ENCODE measurements at regions not wholly inside any gene's neighbourhood (a gene's known extent, or its start where the extent isn't known, plus 50 kb on each side); places are given as distances from the start of the nearest gene placed in this dataset.

- no peak overlapping the region for H3K27ac ChIP-seq
- no peaks in the 10 kb centered on the region for H3K9me3 ChIP-seq
- no peaks in the 10 kb centered on the region for H3K27me3 ChIP-seq
- no peaks in the 10 kb centered on the region for H3K36me3 ChIP-seq
- TF ChIP-seq EP300 (IDR thresholded peaks at IDR 0.05; ENCODE audit: low read depth) = no peak
- no peak for TF ChIP-seq POLR2AphosphoS5 (IDR thresholded peaks at IDR 0.05)
- TF ChIP-seq CTCF (IDR thresholded peaks at IDR 0.05) = no peak
- no peak for TF ChIP-seq POLR2A (IDR thresholded peaks at IDR 0.05)
- no peaks in the 10 kb centered on the region for H3K4me1 ChIP-seq
- intact Hi-C loops (cut with DNase I; ENCODE audit: low total_unique reads) (no loop called here), in situ Hi-C loops (cut with MboI; ENCODE audit: low pct_ligation_motif_present in 1 of 4, low pct_unique_long_range_greater_than_20kb in 1 of 4, low sequenced_read_pairs in 3 of 4) (no loop called here)
- no peak for DNase-seq
- 63 to 80% methylated on average over 1 to 4 of the region's 4 CpGs for WGBS, 2 donors (ENCODE audit: low coverage in 1 of 2)
- H3K4me3 ChIP-seq = no peak overlapping the region
Observed at GRCh38 chr15:98131924-98132323, 171.4 kb downstream of the ARRDC4 start.

DNA sequence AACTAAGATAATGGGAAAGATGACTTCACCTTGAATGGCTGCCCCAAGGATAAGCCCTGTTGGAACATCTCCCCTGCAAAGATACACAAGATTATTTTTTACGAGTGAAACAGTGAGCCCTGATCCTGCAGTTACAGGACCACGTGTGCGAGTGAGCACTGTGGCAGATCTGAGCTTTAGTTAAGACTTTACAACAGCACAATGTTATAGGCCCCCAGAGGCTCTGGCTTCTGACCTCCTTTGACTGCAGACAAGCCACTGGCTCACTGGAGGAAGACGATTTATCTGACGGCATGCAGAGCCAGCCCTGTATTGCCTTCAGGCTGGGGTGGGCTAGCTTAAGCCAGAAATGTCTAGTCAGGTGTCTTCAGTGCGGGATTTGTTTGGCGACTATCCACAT, 174.4 kb downstream of the ARRDC4 start:
- intact Hi-C loops (cut with DNase I; ENCODE audit: low total_unique reads) (no loop called here), in situ Hi-C loops (cut with MboI; ENCODE audit: low pct_ligation_motif_present in 1 of 4, low pct_unique_long_range_greater_than_20kb in 1 of 4, low sequenced_read_pairs in 3 of 4) (no loop called here)
- no peak overlapping the region for H3K4me3 ChIP-seq
- DNase-seq = no peak
- WGBS, 2 donors (ENCODE audit: low coverage in 1 of 2) = 81% methylated on average over 7 of the region's 7 CpGs; no CpG with 5 or more reads in 1 of the 2 donors
- no peaks in the 10 kb centered on the region for H3K36me3 ChIP-seq
- TF ChIP-seq CTCF (IDR thresholded peaks at IDR 0.05) (no peak), POLR2AphosphoS5 (IDR thresholded peaks at IDR 0.05) (no peak), POLR2A (IDR thresholded peaks at IDR 0.05) (no peak), EP300 (IDR thresholded peaks at IDR 0.05; ENCODE audit: low read depth) (no peak)
- H3K27ac ChIP-seq = no peak overlapping the region
- no peaks in the 10 kb centered on the region for H3K27me3 ChIP-seq
- H3K9me3 ChIP-seq = no peaks in the 10 kb centered on the region
- no peaks in the 10 kb centered on the region for H3K4me1 ChIP-seq

DNA sequence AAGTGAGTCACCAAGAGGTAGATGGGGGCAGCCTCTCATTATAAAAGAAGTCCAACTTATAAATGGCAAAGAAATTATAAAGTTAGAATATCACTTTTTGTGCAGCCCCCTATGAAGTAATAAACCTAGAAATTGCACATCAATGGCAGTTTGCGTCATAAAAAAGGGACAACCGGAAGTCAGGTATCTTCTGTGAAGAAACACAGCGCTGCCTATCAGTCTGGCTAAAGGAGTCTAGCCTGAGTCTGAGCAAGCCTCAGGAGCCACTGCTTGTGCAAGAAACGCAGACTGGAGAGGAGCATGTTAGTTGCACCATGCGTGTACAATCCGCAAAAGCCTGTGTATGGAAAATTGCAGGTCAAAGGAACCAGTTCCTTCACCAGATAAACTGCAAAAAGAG, 178.4 kb downstream of the ARRDC4 start:
- Histone ChIP-seq H3K27me3 (no peaks in the 10 kb centered on the region), H3K4me3 (no peak overlapping the region), H3K36me3 (no peaks in the 10 kb centered on the region), H3K9me3 (no peaks in the 10 kb centered on the region), H3K27ac (no peak overlapping the region), H3K4me1 (no peaks in the 10 kb centered on the region)
- TF ChIP-seq EP300 (IDR thresholded peaks at IDR 0.05; ENCODE audit: low read depth) = no peak
- no peak for TF ChIP-seq POLR2A (IDR thresholded peaks at IDR 0.05)
- TF ChIP-seq CTCF (IDR thresholded peaks at IDR 0.05) = no peak
- TF ChIP-seq POLR2AphosphoS5 (IDR thresholded peaks at IDR 0.05) = no peak
- WGBS, 2 donors (ENCODE audit: low coverage in 1 of 2) = 81 to 84% methylated on average over 6 of the region's 6 CpGs
- intact Hi-C loops (cut with DNase I; ENCODE audit: low total_unique reads) = no loop called here
- DNase-seq = no peak
- in situ Hi-C loops (cut with MboI; ENCODE audit: low pct_ligation_motif_present in 1 of 4, low pct_unique_long_range_greater_than_20kb in 1 of 4, low sequenced_read_pairs in 3 of 4) = no loop called here

DNA sequence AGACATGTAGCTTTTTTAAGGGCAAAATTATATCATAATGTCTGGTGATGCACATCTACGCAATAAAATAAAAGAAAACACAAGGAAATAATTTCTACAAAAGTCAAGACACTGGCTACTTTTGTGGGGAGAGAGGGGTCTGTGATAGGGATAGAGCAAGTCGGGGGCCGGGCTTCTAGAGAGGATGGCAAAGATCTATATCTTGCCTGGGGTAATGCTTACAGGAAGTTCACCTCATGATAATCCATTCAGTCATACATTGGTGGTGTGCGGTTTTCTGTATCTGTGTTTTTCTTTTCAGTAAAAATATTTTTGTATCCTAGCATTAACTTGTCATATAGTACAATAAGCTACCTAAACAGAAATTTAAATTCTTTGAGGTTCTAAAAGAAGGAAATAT, 178.8 kb downstream of the ARRDC4 start:
- H3K27ac ChIP-seq = no peak overlapping the region
- no peaks in the 10 kb centered on the region for H3K27me3 ChIP-seq
- 77 to 88% methylated on average over 4 of the region's 4 CpGs for WGBS, 2 donors (ENCODE audit: low coverage in 1 of 2)
- intact Hi-C loops (cut with DNase I; ENCODE audit: low total_unique reads) = no loop called here
- H3K36me3 ChIP-seq = no peaks in the 10 kb centered on the region
- no peaks in the 10 kb centered on the region for H3K4me1 ChIP-seq
- in situ Hi-C loops (cut with MboI; ENCODE audit: low pct_ligation_motif_present in 1 of 4, low pct_unique_long_range_greater_than_20kb in 1 of 4, low sequenced_read_pairs in 3 of 4) = no loop called here
- DNase-seq = no peak
- no peaks in the 10 kb centered on the region for H3K9me3 ChIP-seq
- TF ChIP-seq CTCF (IDR thresholded peaks at IDR 0.05) (no peak), EP300 (IDR thresholded peaks at IDR 0.05; ENCODE audit: low read depth) (no peak), POLR2A (IDR thresholded peaks at IDR 0.05) (no peak), POLR2AphosphoS5 (IDR thresholded peaks at IDR 0.05) (no peak)
- H3K4me3 ChIP-seq = no peak overlapping the region
